Ovary (tissue), 3 donors: ENCODE measurements at regions not wholly inside any gene's neighbourhood (a gene's known extent, or its start where the extent isn't known, plus 50 kb on each side); places are given as distances from the start of the nearest gene placed in this dataset.

Source experiments
- CTCF ChIP-seq, 3 donors: fragments of 450-650 bp in 2 of 3; fragments of 200-600 bp in 1 of 3; IDR thresholded peaks; one replicate each; pipeline versions ENCODE4 v1.5.1 to v1.8.0; 2016 to 2022; ENCODE audit warnings: antibody characterized with exemption in 3 of 3, mild to moderate bottlenecking in 1 of 3
- POLR2A ChIP-seq: fragments of 450-650 bp; IDR thresholded peaks from one replicate; pipeline ENCODE4 v1.6.1; 2017; ENCODE audit warnings: antibody characterized with exemption, mild to moderate bottlenecking, moderate library complexity
- donor health status: DM: no; HTN: no; CAD: no.

GRCh38 chr18:30595942-30596341 is 446.6 kb downstream of the DSC3 start:
- TF ChIP-seq CTCF (IDR thresholded peaks at IDR 0.05) (no peak), POLR2A (no peak)
